NB4 (cell line): ENCODE measurements at regions not wholly inside any gene's neighbourhood (a gene's known extent, or its start where the extent isn't known, plus 50 kb on each side); places are given as distances from the start of the nearest gene placed in this dataset.

Source experiments
- MYC ChIP-seq: IDR thresholded peaks from 2 replicates; pipeline ENCODE4 v1.6.1; 2011; ENCODE audit warnings: low read depth, low read length
- POLR2A ChIP-seq: IDR thresholded peaks from 2 replicates; pipeline ENCODE4 v1.6.1; 2011; ENCODE audit warnings: mild to moderate bottlenecking; ENCODE audit not compliant: insufficient read length; ENCODE audit errors: extremely low read depth
- TF ChIP-seq, protein P1 (sequence below): IDR thresholded peaks from one replicate; pipeline ENCODE4 v1.5.1; 2012; ENCODE audit warnings: low read depth, low read length
- TF ChIP-seq, protein P2 (sequence below): IDR thresholded peaks from 2 replicates; pipeline ENCODE4 v1.6.1; 2011; ENCODE audit warnings: low read depth, low read length

DNA sequence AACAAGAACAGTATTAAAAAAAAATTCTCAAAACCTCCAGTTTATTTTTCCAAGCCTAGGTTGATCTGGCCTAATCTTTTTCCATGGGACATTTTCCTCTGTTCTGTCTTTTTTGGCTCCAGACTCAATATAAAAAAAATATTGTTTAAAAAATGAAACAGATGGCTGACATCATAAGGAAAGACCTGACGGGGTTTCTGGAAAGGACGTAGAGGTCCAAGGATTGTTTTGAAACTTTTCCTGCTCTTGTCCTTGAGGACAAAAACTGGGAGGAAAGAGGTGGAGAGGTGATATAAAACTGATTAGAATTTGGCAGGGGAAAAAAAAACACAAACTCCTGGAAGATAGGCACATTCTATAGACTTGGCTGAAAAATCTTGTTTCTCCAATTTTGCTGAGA is 211.4 kb upstream of the CDH11 start:
- TF ChIP-seq, protein P1, sequence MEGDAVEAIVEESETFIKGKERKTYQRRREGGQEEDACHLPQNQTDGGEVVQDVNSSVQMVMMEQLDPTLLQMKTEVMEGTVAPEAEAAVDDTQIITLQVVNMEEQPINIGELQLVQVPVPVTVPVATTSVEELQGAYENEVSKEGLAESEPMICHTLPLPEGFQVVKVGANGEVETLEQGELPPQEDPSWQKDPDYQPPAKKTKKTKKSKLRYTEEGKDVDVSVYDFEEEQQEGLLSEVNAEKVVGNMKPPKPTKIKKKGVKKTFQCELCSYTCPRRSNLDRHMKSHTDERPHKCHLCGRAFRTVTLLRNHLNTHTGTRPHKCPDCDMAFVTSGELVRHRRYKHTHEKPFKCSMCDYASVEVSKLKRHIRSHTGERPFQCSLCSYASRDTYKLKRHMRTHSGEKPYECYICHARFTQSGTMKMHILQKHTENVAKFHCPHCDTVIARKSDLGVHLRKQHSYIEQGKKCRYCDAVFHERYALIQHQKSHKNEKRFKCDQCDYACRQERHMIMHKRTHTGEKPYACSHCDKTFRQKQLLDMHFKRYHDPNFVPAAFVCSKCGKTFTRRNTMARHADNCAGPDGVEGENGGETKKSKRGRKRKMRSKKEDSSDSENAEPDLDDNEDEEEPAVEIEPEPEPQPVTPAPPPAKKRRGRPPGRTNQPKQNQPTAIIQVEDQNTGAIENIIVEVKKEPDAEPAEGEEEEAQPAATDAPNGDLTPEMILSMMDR, result no peak
- TF ChIP-seq, protein P2, sequence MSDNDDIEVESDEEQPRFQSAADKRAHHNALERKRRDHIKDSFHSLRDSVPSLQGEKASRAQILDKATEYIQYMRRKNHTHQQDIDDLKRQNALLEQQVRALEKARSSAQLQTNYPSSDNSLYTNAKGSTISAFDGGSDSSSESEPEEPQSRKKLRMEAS, result no peak
- TF ChIP-seq POLR2A (no peak), MYC (no peak)
